NT2/D1 (cell line): ENCODE measurements at regions not wholly inside any gene's neighbourhood (a gene's known extent, or its start where the extent isn't known, plus 50 kb on each side); places are given as distances from the start of the nearest gene placed in this dataset.

Experiments
- DNase-seq: peaks from one replicate; pipeline ENCODE4 v3.0.0-alpha.2; 2011; ENCODE audit warnings: low read depth, low spot score
- H3K27me3 ChIP-seq: 2 replicates; pipeline ENCODE4 v1.6.0; 2011; ENCODE audit warnings: mild to moderate bottlenecking; ENCODE audit not compliant: insufficient read length, insufficient read depth
- H3K36me3 ChIP-seq: 2 replicates; pipeline ENCODE4 v1.6.1; 2011; ENCODE audit warnings: mild to moderate bottlenecking, low read length, mixed read lengths; ENCODE audit not compliant: insufficient read depth, insufficient read length
- H3K4me1 ChIP-seq: 2 replicates; pipeline ENCODE4 v1.5.1; 2011; ENCODE audit not compliant: insufficient read depth, insufficient read length
- H3K4me3 ChIP-seq: 2 replicates; pipeline ENCODE4 v1.5.1; 2011; ENCODE audit warnings: low read depth; ENCODE audit not compliant: insufficient read length
- H3K9ac ChIP-seq: 2 replicates; pipeline ENCODE4 v1.6.0; 2011; ENCODE audit warnings: low read depth; ENCODE audit not compliant: insufficient read length
- H3K9me3 ChIP-seq: 2 replicates; pipeline ENCODE4 v1.5.1; 2011; ENCODE audit warnings: mild to moderate bottlenecking, low read length; ENCODE audit not compliant: insufficient read depth
- SUZ12 ChIP-seq: IDR thresholded peaks from 2 replicates; pipeline ENCODE4 v1.6.1; 2011; ENCODE audit not compliant: insufficient read length, insufficient read depth; ENCODE audit errors: extremely low read depth
- YY1 ChIP-seq: IDR thresholded peaks from 2 replicates; pipeline ENCODE4 v1.6.1; 2011; ENCODE audit not compliant: insufficient read length, insufficient read depth
- ZNF274 ChIP-seq: IDR thresholded peaks from 2 replicates; pipeline ENCODE4 v1.6.1; 2011; ENCODE audit warnings: mild to moderate bottlenecking, low read depth, low read length

GRCh38 chr7:94288096-94288495, 106.6 kb upstream of the COL1A2 start:
- Histone ChIP-seq H3K9me3 (no peaks in the 10 kb centered on the region), H3K36me3 (no peaks in the 10 kb centered on the region), H3K9ac (no peak overlapping the region), H3K4me1 (no peaks in the 10 kb centered on the region), H3K27me3 (no peaks in the 10 kb centered on the region), H3K4me3 (no peak overlapping the region)
- TF ChIP-seq SUZ12 (no peak), ZNF274 (no peak), YY1 (no peak)
- DNase-seq = no peak

GRCh38 chr7:94289071-94289470, 105.6 kb upstream of the COL1A2 start:
- no peaks in the 10 kb centered on the region for H3K4me1 ChIP-seq
- no peaks in the 10 kb centered on the region for H3K27me3 ChIP-seq
- no peak overlapping the region for H3K9ac ChIP-seq
- H3K36me3 ChIP-seq = no peaks in the 10 kb centered on the region
- DNase-seq = peak; percentile 80
- no peaks in the 10 kb centered on the region for H3K9me3 ChIP-seq
- H3K4me3 ChIP-seq = no peak overlapping the region
- TF ChIP-seq SUZ12 (no peak), YY1 (no peak), ZNF274 (no peak)

- Histone ChIP-seq H3K9ac (no peak overlapping the region), H3K4me3 (no peak overlapping the region), H3K9me3 (no peaks in the 10 kb centered on the region), H3K27me3 (no peaks in the 10 kb centered on the region), H3K4me1 (no peaks in the 10 kb centered on the region), H3K36me3 (no peaks in the 10 kb centered on the region)
- DNase-seq = no peak
- TF ChIP-seq SUZ12 (no peak), YY1 (no peak), ZNF274 (no peak)
Observed at GRCh38 chr7:94294471-94295131, 100.1 kb upstream of the COL1A2 start.

GRCh38 chr7:94295850-94296249, 98.8 kb upstream of the COL1A2 start:
- no peak for DNase-seq

GRCh38 chr7:94296881-94297280, 97.8 kb upstream of the COL1A2 start:
- no peak overlapping the region for H3K4me3 ChIP-seq
- no peak overlapping the region for H3K9ac ChIP-seq
- H3K36me3 ChIP-seq = no peaks in the 10 kb centered on the region
- H3K4me1 ChIP-seq = no peaks in the 10 kb centered on the region
- no peak for TF ChIP-seq YY1
- no peak for TF ChIP-seq SUZ12
- no peak for TF ChIP-seq ZNF274
- no peak for DNase-seq
- H3K9me3 ChIP-seq = no peaks in the 10 kb centered on the region
- no peaks in the 10 kb centered on the region for H3K27me3 ChIP-seq

More at GRCh38 chr7:94295850-94296249, 98.8 kb upstream of the COL1A2 start:
- H3K9me3 ChIP-seq = no peaks in the 10 kb centered on the region
- H3K27me3 ChIP-seq = no peaks in the 10 kb centered on the region
- H3K4me3 ChIP-seq = no peak overlapping the region
- no peaks in the 10 kb centered on the region for H3K4me1 ChIP-seq
- H3K9ac ChIP-seq = no peak overlapping the region
- no peaks in the 10 kb centered on the region for H3K36me3 ChIP-seq
- TF ChIP-seq ZNF274 (no peak), SUZ12 (no peak), YY1 (no peak)

GRCh38 chr7:94297397-94297838, 97.3 kb upstream of the COL1A2 start:
- H3K9ac ChIP-seq = no peak overlapping the region
- no peaks in the 10 kb centered on the region for H3K4me1 ChIP-seq
- no peak overlapping the region for H3K4me3 ChIP-seq
- TF ChIP-seq ZNF274 (no peak), YY1 (no peak), SUZ12 (no peak)
- H3K9me3 ChIP-seq = no peaks in the 10 kb centered on the region
- no peaks in the 10 kb centered on the region for H3K36me3 ChIP-seq
- H3K27me3 ChIP-seq = no peaks in the 10 kb centered on the region
- no peak for DNase-seq

- H3K36me3 ChIP-seq = no peaks in the 10 kb centered on the region
- H3K9me3 ChIP-seq = no peaks in the 10 kb centered on the region
- H3K4me1 ChIP-seq = no peaks in the 10 kb centered on the region
- H3K27me3 ChIP-seq = no peaks in the 10 kb centered on the region
- TF ChIP-seq YY1 = no peak
- TF ChIP-seq SUZ12 = no peak
- TF ChIP-seq ZNF274 = no peak
- no peak for DNase-seq
- H3K9ac ChIP-seq = no peak overlapping the region
- no peak overlapping the region for H3K4me3 ChIP-seq
Observed at GRCh38 chr7:94298943-94299342, 95.8 kb upstream of the COL1A2 start.
